Adrenal gland (tissue), 5 donors: ENCODE measurements at regions not wholly inside any gene's neighbourhood (a gene's known extent, or its start where the extent isn't known, plus 50 kb on each side); places are given as distances from the start of the nearest gene placed in this dataset.

Experiments
- POLR2A ChIP-seq, 2 donors: fragments of 450-650 bp; IDR thresholded peaks; one replicate each; pipeline ENCODE4 v1.6.1; 2017; ENCODE audit warnings: antibody characterized with exemption in 2 of 2, mild to moderate bottlenecking in 2 of 2, moderate library complexity in 1 of 2
- TF ChIP-seq, protein P1 (sequence below), 6 experiments: fragments of 450-650 bp in 4 of 6; fragments of 200-600 bp in 2 of 6; sonication (generic) in 1 of 6; IDR thresholded peaks; 1 replicate in 5 of 6; 2 replicates in 1 of 6; pipeline versions ENCODE4 v1.5.1 to v1.8.0; 2016 to 2021; ENCODE audit warnings: antibody characterized with exemption in 6 of 6, mild to moderate bottlenecking in 2 of 6, moderate library complexity in 1 of 6
- donor health status: DM: no; HTN: no; CAD: no.

DNA sequence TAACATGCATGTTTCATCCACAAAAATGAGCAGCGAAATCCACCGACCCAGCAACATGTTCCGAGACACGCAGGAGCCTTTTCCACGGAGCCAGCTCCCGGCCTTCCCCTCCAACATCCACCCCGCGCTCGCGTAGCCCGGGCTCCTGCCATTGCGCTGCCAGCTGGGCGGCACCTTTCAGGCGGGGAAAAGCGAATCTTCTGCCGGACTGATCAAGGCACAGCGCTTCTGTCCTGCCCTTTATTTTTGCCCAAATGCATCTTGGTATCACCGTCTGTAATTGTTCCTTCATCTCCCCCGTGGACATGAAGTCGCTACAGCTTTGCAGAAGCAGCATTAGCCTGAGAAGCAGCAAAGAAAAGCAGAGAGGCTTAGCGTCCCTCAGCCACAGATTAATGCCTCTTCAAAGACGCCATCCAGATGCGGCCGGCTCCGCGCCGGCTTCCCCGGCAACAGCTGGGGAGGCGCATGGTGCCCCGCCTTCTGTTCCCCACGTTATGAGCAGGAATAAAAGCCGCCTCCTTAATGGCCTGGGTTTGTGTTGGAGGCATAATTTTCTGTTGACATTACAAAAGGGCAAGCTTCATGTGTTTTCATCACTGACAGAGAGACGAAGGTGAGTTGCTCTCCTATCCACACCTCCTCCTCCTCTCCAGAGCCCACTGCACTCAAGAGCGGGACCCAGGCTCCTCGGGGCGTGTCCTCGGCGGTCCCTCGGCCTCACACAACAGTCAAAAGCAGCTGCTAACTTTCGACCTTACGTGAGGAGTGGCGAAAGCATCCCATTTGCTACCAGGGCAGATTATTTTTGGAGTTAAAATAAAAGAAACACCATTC is 122.1 kb upstream of the SALL3 start:
- TF ChIP-seq, protein P1, sequence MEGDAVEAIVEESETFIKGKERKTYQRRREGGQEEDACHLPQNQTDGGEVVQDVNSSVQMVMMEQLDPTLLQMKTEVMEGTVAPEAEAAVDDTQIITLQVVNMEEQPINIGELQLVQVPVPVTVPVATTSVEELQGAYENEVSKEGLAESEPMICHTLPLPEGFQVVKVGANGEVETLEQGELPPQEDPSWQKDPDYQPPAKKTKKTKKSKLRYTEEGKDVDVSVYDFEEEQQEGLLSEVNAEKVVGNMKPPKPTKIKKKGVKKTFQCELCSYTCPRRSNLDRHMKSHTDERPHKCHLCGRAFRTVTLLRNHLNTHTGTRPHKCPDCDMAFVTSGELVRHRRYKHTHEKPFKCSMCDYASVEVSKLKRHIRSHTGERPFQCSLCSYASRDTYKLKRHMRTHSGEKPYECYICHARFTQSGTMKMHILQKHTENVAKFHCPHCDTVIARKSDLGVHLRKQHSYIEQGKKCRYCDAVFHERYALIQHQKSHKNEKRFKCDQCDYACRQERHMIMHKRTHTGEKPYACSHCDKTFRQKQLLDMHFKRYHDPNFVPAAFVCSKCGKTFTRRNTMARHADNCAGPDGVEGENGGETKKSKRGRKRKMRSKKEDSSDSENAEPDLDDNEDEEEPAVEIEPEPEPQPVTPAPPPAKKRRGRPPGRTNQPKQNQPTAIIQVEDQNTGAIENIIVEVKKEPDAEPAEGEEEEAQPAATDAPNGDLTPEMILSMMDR (IDR thresholded peaks at IDR 0.05): no peak
- no peak for TF ChIP-seq POLR2A (IDR thresholded peaks at IDR 0.05)
